Activated CD4-positive, alpha-beta T cell treated with anti-CD3 and anti-CD28 coated beads for 24 hours (primary cell): ENCODE measurements at regions not wholly inside any gene's neighbourhood (a gene's known extent, or its start where the extent isn't known, plus 50 kb on each side); places are given as distances from the start of the nearest gene placed in this dataset.

Experiments
- DNase-seq, 2 donors: peaks; one replicate each; pipeline ENCODE4 v3.0.0-alpha.2; 2020; ENCODE audit warnings: low read depth in 2 of 2

DNA sequence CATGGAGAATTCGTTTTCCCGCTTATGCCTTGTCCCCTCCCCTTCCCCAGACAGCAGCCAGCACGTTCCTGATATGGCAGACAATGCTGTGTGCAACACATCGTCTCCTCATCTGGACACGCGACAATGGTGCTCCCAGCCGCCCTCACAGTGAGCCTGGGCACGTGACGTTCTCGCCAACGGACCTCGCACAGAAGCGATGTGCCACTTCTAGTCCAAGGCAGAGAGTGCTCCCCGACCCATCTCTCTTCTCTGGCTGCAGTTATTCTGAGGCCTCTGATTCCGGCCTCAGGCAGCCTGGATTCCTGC lies 505.4 kb downstream of the EIPR1 start:
- no peak for DNase-seq

DNA sequence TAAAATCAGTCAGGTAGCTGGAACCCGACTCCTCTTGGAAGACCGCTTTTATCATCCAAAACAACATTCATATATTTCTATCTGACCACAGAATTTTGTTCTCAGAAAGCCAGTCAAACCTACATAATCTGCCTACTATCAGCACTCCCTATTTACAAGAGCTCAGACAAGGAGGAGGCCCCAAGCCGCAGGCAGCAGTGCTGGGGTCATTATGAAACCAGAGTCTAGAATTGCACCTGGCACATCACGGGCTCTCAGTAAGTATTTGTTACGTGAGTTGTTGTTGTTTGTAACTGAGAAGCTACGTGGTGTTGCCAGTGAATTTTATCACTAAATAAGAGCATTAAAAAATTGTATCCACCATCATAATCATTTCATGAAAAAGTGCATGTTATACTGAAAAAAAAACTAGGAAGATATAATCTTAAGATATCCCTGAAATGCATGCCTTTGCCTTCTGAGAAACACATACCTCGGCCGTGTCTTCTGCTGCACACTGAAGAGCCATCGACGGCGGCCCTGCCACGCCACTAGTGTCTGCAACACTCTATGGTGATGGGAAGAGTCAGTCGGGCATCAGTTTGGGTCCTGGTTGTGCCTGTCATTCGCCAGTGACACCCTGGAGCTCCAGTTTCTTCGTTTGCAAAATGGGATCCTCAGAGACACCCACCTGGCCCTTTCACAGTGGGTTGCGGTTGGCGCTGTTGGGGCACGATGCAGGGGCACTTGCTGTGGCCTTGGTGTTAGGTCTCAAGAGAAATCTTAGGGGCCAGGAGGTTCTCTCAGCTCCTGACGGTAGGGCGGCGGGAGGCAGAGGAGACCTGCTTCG lies 505.9 kb downstream of the EIPR1 start:
- no peak for DNase-seq

DNA sequence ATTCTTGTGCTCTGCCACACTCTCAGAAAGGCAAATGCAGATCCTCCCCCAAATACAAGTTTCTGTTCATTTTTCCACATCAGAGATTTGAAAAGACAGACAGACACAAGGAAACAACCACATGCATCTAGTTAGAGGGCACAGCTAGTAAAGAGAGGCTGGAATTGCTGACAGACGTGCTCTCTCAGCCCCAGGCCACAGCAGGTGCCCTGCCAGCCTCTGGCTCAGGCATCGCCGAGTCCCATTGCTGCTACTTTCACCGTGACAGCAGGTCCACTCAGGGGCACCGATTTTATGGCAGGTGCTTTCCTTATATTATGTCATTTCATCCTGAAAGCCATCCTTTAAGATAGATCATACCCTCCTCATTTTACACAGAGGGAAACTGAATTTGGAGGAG lies 507.5 kb downstream of the EIPR1 start:
- no peak for DNase-seq

DNA sequence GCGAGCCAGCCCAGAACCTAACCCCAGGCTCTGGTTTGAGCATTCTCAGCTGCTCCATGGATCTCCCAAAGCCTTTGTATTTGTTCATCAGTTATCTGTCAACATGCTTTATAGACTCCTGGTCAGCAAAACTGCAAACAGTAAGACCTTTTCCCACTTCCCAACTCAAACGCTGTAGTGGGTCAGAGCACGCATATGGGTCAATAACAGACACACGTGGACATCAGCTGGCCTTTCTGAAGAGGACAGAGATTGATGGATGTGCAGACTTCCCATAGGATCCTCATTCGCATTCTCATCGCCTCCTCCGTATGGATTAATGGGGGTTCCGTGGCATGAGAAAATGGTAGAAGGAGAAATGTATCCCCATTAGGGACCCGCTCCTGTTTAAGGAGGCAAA lies 508.1 kb downstream of the EIPR1 start:
- DNase-seq: no peak

DNA sequence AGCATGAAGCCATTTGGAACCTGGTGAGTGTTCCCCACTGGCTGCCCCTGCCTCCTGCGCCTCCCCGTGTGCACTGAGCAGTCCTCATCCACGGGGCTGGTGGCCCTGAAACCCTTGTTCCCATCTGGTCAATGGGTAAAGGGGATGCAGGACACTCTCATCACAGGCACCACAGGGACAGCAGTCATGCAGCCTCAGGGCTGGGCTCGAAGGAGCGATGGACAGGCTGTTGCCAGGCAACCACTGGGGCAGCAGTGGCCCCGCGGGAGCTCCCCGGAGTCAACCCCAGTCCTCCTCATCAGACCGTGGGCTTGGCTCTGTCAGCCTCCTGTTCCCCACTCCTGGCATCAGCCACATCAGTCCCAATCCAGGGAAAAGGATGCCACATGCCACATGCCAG lies 509.5 kb downstream of the EIPR1 start:
- DNase-seq: no peak

DNA sequence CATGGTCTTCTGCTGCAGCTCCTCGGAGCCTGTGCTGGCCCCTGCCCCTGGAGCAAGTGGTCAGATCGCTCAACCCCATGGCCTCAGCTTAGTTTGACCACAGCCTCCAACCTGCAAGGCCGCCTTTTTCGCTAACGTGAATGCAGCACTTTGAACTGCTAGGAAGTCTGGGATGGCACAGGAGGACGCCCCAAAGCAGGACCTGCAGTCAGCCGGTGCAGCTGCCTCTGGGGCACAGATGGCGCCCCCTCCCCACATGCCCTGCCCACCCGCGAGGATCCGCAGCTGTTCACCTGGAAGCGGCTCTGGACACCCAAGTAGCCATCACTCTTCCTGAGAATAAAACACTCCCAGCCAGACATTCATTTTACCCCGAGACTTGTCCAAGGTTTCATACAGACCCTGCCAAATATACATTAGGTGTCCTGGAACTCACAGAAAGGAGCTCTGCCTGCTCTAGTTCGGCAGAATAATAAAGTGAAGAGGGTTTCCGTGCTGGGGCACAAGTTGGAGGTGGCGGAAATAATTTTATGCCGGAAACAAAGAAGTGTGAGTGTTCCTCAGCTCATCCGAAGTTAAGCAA lies 510.1 kb downstream of the EIPR1 start:
- DNase-seq: no peak

DNA sequence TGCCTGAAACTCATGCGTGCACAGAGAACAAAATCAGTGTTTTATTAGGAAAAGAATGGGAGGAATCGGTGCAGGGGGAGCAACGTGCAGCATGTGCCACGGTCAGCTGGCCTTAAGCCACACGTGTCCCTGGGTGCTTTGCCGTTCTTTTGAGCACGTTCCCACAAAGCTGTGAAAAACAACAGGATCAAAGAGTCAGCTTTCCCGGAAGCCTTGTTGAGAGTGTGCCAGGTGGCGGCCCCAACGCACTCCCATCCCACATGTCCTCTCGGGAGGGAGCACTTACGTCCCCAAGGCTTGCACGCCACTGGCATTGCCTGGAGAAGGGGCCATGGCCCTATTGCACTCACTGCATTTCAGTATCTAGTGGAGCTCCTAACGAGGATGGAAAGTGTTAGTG lies 511.2 kb downstream of the EIPR1 start:
- DNase-seq: no peak

DNA sequence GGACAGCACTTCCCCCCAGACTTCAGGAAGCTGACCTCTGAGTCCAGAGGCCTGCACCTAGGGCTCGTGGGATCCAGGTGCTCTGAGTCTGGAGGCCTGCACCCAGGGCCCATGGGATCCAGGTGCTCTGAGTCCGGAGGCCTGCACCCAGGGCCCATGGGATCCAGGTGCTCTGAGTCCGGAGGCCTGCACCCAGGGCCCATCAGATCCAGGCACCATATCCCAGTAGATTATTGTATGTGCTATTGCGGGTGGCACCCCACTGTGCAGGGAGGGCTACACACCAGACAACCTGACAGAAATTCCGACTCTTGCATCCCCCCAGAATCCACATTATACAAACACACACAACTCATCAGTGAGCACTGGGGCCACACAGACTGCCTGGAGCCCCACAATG lies 515.2 kb downstream of the EIPR1 start:
- DNase-seq: no peak

DNA sequence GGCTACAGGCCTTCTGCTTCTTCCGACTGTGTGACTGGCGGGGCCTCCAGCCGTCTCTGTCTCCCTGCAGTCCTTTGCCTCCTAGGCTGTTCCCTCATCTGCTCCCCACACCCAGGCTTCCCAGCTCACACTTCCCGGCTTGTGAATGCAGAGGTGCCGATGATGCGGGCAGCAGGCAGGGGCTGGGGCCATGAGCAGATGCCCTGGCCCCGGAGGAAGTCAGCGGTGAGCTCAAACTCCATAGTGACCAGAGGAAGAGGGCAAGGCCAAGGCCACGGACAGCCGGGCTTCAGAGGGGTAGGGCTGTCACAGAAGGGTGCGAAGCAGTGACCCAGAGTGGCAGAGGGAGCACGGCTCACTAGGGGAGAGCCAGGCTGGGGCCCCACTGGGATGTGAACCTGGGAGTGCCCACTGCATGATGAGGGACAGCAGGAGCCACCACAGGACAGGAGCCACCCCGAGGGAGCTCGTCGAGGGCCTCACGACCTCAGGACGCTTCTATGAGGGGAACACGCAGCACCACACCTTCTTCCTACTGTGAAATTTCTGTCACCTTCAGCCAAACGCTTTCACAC lies 515.9 kb downstream of the EIPR1 start:
- DNase-seq: no peak

DNA sequence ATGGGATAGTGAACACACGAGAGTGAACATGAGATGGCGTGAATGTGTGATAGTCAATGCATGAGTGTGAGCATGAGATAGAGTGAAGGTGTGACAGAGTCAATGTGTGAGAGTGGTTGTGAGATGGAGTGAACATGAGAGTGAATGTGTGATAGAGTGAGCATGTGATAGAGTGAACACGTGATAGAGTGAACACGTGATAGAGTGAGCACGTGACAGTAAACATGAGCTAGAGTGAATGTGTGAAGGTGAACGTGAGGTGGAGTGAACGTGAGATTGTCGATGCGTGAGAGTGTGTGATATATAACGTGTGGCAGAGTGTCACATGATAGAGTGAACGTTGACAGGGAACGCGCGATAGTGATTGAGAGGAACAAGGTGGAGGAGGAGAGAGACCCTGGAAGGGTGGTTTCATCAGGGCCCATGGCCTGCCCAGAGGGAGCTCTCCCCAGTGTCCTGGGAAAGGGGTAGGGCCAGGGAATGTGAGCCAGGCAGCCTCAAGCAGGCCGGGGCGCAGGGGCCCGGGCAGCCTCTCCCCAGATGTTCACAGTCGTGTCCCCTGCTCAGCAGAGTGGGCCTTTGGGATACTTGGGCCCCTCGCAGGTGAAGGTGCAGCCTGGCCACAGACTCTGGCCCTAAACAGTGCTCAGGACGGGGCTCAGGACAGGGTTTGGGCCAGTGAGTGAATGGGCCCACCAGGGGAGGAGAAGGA lies 516.9 kb downstream of the EIPR1 start:
- no peak for DNase-seq

DNA sequence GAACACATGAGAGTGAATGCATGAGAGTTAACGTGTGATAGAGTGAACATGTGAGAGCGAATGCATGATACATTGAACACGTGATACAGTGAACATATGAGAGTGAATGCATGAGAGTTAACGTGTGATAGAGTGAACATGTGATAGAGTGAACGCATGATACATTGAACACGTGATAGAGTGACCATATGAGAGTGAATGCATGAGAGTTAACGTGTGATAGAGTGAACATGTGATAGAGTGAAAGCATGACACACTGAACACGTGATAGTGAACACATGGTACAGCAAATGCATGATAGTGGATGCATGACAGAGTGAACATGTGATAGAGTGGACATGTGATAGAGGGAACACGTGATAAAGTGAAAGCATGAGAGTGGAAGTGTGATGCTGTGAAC lies 517.9 kb downstream of the EIPR1 start:
- DNase-seq: no peak

DNA sequence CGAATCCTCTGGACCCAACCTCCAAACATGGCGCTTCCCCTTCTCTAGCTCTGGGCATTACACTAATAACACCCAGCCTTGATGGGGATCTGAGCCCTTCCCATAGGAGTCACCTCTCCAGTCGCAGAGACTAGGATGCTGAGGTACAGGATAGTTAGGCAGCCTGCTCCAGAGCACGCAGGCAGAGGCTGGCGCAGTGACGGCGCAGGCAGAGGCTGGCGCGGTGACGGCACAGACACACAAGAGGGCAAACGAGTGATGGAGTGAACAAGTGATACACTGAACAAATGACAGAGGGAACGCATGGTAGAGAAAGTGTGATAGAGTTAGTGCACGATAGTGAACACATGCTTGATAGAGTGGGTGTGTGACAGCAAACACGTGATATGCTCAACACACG lies 518.5 kb downstream of the EIPR1 start:
- DNase-seq: no peak

DNA sequence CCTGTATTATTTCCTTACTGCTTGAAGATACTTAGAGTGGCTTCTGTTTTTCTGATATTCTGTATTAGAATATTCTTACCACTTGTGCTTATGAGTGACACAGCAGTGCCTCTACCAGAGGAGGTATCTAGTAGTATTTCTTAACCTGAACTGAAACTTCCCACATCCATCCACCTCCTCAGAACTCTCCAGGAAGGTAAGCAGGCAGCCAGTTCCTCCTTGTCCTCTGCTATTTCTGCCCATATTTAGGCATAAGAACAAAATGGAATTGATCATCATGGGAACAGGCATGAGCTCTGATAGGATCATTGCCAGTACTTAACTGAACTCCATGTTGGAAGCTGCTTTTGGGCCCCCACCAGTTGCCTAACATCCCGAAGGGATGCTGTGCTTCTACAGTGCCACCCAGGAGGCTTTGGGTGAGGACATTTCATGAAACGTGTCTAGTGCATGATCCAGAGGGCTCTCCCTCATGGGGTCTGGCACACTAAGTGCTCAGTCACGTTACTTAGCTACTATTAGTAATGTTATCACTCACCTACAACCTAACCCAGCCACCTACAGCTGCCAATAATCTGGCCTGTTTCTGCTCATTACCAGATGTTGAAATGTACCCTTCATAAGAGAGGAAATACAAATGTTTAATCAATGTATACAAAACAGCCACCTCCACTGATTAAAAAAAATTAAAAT lies 520.7 kb downstream of the EIPR1 start:
- no peak for DNase-seq

DNA sequence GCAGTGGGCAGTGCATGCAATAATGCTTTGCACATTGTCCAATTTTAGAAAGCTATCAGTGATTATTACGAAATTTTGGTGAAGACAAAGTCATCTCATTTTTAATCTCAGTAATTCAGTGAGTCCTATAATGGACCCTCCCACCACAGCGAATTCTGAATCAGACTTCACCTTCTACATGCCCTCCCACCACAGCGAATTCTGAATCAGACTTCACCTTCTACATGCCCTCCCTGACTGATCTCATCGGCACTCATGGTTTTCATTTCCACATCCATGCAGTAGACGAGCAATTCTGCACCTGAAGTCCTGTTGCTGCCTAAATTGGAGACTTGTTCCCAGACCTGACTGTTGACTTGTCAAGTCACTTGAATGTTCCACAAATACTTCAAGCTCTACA lies 522.3 kb downstream of the EIPR1 start:
- DNase-seq: no peak

DNA sequence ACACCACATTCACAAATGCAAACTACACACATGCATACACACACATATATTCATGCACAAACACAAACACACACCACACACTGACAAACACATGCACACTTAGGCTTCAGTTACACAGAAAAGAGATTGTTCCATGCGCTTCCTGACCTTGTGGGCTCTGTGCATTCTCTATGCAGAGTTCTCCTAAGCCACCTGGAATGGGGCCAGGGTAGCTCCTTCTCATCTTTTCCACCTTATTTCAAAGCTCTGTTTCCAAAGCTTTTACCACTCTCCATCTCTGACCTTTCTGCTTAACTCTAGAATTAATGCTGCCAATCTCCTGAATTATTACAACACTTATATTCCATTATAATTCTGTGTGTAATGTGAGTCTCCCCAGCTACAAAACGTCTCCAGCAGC lies 522.3 kb upstream of the MYT1L start:
- DNase-seq: no peak

DNA sequence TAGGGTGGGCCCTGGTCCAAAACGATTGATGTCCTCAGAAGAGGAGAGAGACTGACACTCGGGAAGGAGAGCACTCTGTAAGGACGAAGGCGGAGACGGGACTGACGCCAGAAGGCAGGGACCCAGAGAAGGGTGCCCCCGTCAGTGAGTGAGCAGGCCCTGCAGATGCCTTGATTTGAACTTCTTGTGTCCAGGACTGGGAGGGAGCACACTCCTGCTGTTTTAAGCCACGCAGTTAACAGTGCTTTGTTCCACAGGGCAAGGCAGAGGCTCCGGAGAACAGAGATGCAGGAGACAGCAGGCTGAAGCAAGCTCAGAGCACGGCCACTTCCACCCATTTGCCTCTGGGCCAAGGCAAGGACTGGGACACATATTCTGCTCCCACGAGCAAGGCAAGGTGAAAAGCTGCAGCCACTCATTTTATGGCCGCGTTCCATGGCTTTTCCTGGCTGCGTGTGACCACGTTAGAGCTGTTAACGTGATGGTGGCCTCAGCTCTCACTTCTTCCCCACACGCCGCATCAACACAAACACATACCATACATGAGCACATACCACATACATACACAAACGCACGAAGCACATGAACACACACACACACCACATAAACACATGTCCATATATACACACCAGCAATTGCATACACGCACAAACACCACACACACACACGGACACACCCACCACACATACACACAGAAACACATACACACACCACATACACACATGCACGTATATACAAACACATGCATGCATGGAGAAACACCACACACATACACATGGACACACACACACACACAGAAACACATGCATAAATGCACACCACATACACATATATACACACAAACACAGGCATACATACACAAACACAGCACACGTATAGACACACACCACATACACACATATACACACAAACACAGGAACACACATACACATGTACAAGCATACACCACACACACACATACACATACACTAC lies 521.0 kb upstream of the MYT1L start:
- no peak for DNase-seq

DNA sequence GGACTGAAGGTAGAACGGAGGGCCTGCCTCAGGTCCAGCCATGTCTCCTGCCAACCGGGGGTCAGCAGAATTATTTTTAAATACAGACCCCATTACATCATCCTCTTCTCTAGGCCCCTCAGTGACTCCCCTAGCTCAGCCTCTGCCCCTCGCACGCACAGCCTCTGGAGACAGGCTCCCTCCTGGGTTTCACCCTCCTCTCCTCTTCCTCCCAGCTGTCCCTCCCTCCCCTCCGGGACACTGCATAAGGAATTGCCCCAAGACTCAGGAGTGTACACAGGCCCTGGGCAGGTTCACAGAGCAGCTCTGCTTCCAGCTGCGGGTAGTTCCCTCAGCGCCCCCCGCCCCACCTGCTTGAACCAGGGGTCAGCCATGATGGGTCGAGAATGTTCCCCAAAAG lies 520.2 kb upstream of the MYT1L start:
- DNase-seq: no peak

DNA sequence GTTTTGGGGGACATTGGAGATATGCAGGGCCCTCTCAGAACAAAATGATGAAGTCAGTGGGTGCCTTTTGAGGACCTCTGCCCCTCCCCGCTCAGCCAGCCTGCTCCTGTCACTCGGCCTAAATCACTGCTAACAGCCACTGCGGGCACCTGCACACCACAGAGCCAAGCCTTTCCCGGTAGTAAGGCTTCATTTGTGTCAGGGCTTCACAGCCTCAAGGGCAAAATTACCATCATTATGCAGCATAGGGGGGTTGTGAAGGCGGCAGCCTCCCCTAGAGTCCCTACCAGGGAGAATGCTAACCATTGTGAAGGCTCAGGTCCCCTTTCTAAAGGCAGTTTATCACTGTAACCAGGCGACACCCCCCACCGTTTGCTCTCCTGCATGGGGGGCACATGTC lies 519.8 kb upstream of the MYT1L start:
- DNase-seq: no peak

DNA sequence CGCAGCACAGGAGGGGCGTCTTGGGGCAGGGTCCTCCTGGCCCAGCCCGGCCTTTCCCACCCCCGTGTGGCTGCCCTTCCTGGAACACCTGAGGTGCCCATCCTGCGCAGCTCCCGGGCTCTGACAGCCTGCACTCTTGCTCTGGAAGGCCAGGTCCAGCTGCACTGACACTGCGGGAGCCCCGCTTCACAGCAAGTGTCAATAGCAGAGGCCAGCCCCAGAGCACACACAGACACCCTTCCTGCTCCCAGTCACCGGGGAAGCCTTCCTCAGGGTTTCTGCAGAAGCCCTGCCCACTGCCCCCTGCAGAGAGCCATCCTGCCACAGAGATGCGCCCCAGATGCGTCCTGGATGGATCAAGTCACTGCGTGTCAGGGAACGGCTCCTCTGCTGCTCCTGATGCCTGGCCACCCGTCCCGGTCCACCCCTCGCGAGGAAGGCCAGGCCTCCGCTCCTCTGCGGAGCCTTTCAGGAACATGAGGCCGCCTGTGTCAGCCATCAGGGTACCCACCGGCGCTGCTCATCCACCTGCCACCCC lies 519.2 kb upstream of the MYT1L start:
- DNase-seq: no peak

DNA sequence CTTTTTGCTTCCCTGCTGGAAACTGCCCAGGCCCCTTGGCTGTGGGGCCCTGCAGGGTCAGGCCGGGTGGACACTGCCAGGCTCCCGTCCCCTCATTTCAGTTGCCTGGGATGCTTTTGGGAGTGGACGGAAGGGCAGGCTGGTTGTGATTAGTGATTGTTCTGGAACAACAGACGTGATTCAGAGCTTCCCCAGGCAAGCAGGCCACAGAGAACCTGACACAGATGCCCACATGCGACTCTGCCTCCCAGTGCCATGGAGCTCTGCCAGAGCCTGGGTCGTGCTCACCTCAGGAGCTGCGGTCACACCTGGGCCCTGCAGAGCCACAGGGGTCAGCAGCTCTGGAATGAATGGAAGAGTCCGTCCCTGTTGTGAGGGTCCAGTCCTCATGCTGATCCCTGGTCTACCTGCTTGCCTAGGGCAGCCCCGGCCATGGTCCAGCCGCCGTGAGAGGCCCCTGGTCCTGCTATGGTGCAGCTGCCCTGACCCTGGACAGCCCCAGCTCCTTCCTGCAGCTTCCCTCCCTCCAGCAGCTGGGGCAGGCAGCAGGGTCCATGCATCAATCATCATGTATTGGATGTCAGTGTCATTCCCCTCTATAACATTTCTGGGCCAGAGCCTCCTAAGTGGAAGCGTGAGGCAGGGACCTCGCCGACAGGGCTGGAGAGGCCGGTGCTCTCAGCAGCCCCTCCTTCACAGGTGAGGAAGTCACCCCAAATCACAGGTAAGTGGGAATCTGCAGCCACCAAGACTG lies 518.6 kb upstream of the MYT1L start:
- DNase-seq: no peak
